ENCODE measurements at regions not wholly inside any gene's neighbourhood (a gene's known extent, or its start where the extent isn't known, plus 50 kb on each side); places are given as distances from the start of the nearest gene placed in this dataset.

GRCh38 chr5:133854554-133854953, 113.9 kb downstream of the C5orf15 start:
- DNase-seq (ENCODE audit: low spot score): no peak

GRCh38 chr5:133853646-133854365, 114.6 kb downstream of the C5orf15 start:
- no peak for DNase-seq (ENCODE audit: low spot score)

- DNase-seq (ENCODE audit: low spot score): no peak
These were observed 116.9 kb downstream of the C5orf15 start for GRCh38 chr5:133851521-133851920.

- no peak for DNase-seq (ENCODE audit: low spot score)
These were observed 117.6 kb downstream of the C5orf15 start for GRCh38 chr5:133850811-133851210.

- no peak for DNase-seq (ENCODE audit: low spot score)
These were observed 119.3 kb downstream of the C5orf15 start for GRCh38 chr5:133849116-133849515.

- DNase-seq (ENCODE audit: low spot score): no peak
These were observed 120.0 kb downstream of the C5orf15 start for GRCh38 chr5:133848341-133848811.

- no peak for DNase-seq (ENCODE audit: low spot score)
These were observed 120.5 kb downstream of the C5orf15 start for GRCh38 chr5:133847886-133848285.

- no peak for DNase-seq (ENCODE audit: low spot score)
These were observed 121.1 kb downstream of the C5orf15 start for GRCh38 chr5:133847301-133847700.

- DNase-seq (ENCODE audit: low spot score): no peak
These were observed 121.8 kb downstream of the C5orf15 start for GRCh38 chr5:133846478-133847226.

GRCh38 chr5:133845271-133845670, 123.2 kb downstream of the C5orf15 start:
- no peak for DNase-seq (ENCODE audit: low spot score)

GRCh38 chr5:133844836-133845235, 123.6 kb downstream of the C5orf15 start:
- DNase-seq (ENCODE audit: low spot score): no peak

- no peak for DNase-seq (ENCODE audit: low spot score)
These were observed 124.5 kb downstream of the C5orf15 start for GRCh38 chr5:133843911-133844310.

- no peak for DNase-seq (ENCODE audit: low spot score)
These were observed 125.4 kb downstream of the C5orf15 start for GRCh38 chr5:133842846-133843611.

- no peak for DNase-seq (ENCODE audit: low spot score)
These were observed 126.3 kb downstream of the C5orf15 start for GRCh38 chr5:133841831-133842750.

GRCh38 chr5:133840168-133840567, 128.3 kb downstream of the C5orf15 start:
- no peak for DNase-seq (ENCODE audit: low spot score)

- DNase-seq (ENCODE audit: low spot score): no peak
These were observed 128.7 kb downstream of the C5orf15 start for GRCh38 chr5:133839721-133840120.

- no peak for DNase-seq (ENCODE audit: low spot score)
These were observed 129.3 kb downstream of the C5orf15 start for GRCh38 chr5:133839090-133839489.

GRCh38 chr5:133838286-133838685, 130.1 kb downstream of the C5orf15 start:
- no peak for DNase-seq (ENCODE audit: low spot score)

GRCh38 chr5:133831491-133832224, 136.8 kb downstream of the C5orf15 start:
- peak; percentile 76 for DNase-seq (ENCODE audit: low spot score)

GRCh38 chr5:133830911-133831310, 137.5 kb downstream of the C5orf15 start:
- no peak for DNase-seq (ENCODE audit: low spot score)

GRCh38 chr5:133830281-133830680, 138.1 kb downstream of the C5orf15 start:
- no peak for DNase-seq (ENCODE audit: low spot score)

Data from AG08395 (cell line).